SK-N-SH (cell line): ENCODE measurements at regions not wholly inside any gene's neighbourhood (a gene's known extent, or its start where the extent isn't known, plus 50 kb on each side); places are given as distances from the start of the nearest gene placed in this dataset.

Experiments used
- CTCF ChIA-PET: fragments of 300-600, 350-600 bp; formaldehyde crosslinking; extraction: SDS; loops from one replicate; lab custom pipeline; 2021; lab: Yijun Ruan, JAX
- POLR2A ChIA-PET: fragments of 350-600 bp; sonication (Branson Sonifier 250); formaldehyde crosslinking; extraction: SDS; loops from one replicate; lab custom pipeline; 2020; ENCODE audit warnings: antibody characterized with exemption, inconsistent platforms; lab: Yijun Ruan, JAX
- DNase-seq: peaks from one replicate; pipeline ENCODE4 v3.0.0; 2012
- H2AFZ ChIP-seq: fragments of 200-600 bp; sonication (generic); 2 replicates; pipeline ENCODE4 v1.8.1; 2016; ENCODE audit warnings: antibody characterized with exemption, mild to moderate bottlenecking, low read depth
- H3F3A ChIP-seq: fragments of 200-600 bp; sonication (generic); replicated peaks from 2 replicates; pipeline ENCODE3; 2016; ENCODE audit warnings: antibody characterized with exemption, mild to moderate bottlenecking; ENCODE audit not compliant: insufficient read depth
- H3K27ac ChIP-seq, 2 experiments: fragments of 200-500 bp in 1 of 2; fragments of 200-600 bp in 1 of 2; sonication (Bioruptor generic) in 1 of 2; sonication (generic), shearing (Covaris generic) in 1 of 2; 2 replicates each; pipeline versions ENCODE4 v1.5.1 to v1.6.1; 2014 to 2016; ENCODE audit warnings: low read depth in 2 of 2, inconsistent platforms in 1 of 2, low read length in 1 of 2, mild to moderate bottlenecking in 1 of 2, mixed read lengths in 1 of 2
- H3K27me3 ChIP-seq: fragments of 200-600 bp; sonication (generic), shearing (Covaris generic); 2 replicates; pipeline ENCODE4 v1.6.1; 2016; ENCODE audit warnings: mixed run types; ENCODE audit not compliant: insufficient read depth
- H3K36me3 ChIP-seq, 2 experiments: fragments of 200-500 bp in 1 of 2; fragments of 200-600 bp in 1 of 2; sonication (Bioruptor generic) in 1 of 2; sonication (generic) in 1 of 2; replicated peaks in 1 of 2; 2 replicates each; pipeline versions ENCODE3 to v1.5.1; 2014 to 2016; ENCODE audit warnings: low read length in 1 of 2, mild to moderate bottlenecking in 1 of 2; ENCODE audit not compliant: insufficient read depth in 2 of 2, control insufficient read depth in 1 of 2
- H3K4me1 ChIP-seq, 2 experiments: fragments of 200-500 bp in 1 of 2; fragments of 200-600 bp in 1 of 2; sonication (Bioruptor generic) in 1 of 2; sonication (generic), shearing (Covaris generic) in 1 of 2; 2 replicates each; pipeline versions ENCODE4 v1.5.1 to v1.6.1; 2014 to 2016; ENCODE audit warnings: low read depth in 1 of 2, low read length in 1 of 2, mixed run types in 1 of 2; ENCODE audit not compliant: insufficient read depth in 2 of 2, control insufficient read depth in 1 of 2
- H3K4me2 ChIP-seq: fragments of 200-600 bp; sonication (generic), shearing (Covaris generic); 2 replicates; pipeline ENCODE4 v1.6.1; 2017; ENCODE audit warnings: mixed run types
- H3K4me3 ChIP-seq, 2 experiments: fragments of 200-500 bp in 1 of 2; fragments of 200-600 bp in 1 of 2; sonication (Bioruptor generic) in 1 of 2; sonication (generic), shearing (Covaris generic) in 1 of 2; 2 replicates each; pipeline versions ENCODE4 v1.5.1 to v1.8.1; 2014 to 2016; ENCODE audit warnings: low read depth in 2 of 2, inconsistent platforms in 1 of 2, low read length in 1 of 2, mild to moderate bottlenecking in 1 of 2, mixed read lengths in 1 of 2, moderate library complexity in 1 of 2
- H3K79me2 ChIP-seq: fragments of 200-600 bp; sonication (generic); 2 replicates; pipeline ENCODE4 v1.8.1; 2017; ENCODE audit warnings: mild to moderate bottlenecking; ENCODE audit not compliant: insufficient read depth
- H3K9ac ChIP-seq: fragments of 200-600 bp; sonication (generic); 2 replicates; pipeline ENCODE4 v1.6.1; 2017; ENCODE audit warnings: mixed run types
- H3K9me2 ChIP-seq: fragments of 200-600 bp; sonication (generic); 2 replicates; pipeline ENCODE4 v1.6.1; 2017; ENCODE audit warnings: mixed run types
- H3K9me3 ChIP-seq: fragments of 200-600 bp; sonication (generic); 2 replicates; pipeline ENCODE4 v1.6.1; 2017; ENCODE audit warnings: mixed run types, mild to moderate bottlenecking, moderate library complexity
- H4K20me1 ChIP-seq: fragments of 200-600 bp; sonication (generic); 2 replicates; pipeline ENCODE4 v1.6.1; 2017; ENCODE audit warnings: mild to moderate bottlenecking, mixed run types; ENCODE audit not compliant: insufficient read depth
- CHD2 ChIP-seq: fragments of 150-350 bp; IDR thresholded peaks from 2 replicates; pipeline ENCODE4 v1.6.1; 2018; ENCODE audit warnings: low read length; ENCODE audit not compliant: partially characterized antibody
- CTCF ChIP-seq: fragments of 200-600 bp; sonication (generic); IDR thresholded peaks from 2 replicates; pipeline ENCODE4 v1.6.1; 2017; ENCODE audit warnings: antibody characterized with exemption, mild to moderate bottlenecking, moderate library complexity
- EP300 ChIP-seq, 2 experiments: IDR thresholded peaks; 2 replicates each; pipeline versions ENCODE4 v1.4.0 to v1.6.1; 2012; ENCODE audit warnings: borderline replicate concordance in 1 of 2, low read depth in 1 of 2, low read length in 1 of 2
- FOSL2 ChIP-seq: IDR thresholded peaks from 2 replicates; pipeline ENCODE4 v1.4.0; 2012; ENCODE audit warnings: low read depth, mild to moderate bottlenecking, moderate library complexity, borderline replicate concordance
- GABPA ChIP-seq: IDR thresholded peaks from 2 replicates; pipeline ENCODE4 v1.4.0; 2012; ENCODE audit warnings: low read depth, mild to moderate bottlenecking
- GATA2 ChIP-seq: sonication (generic); formaldehyde crosslinking; IDR thresholded peaks from 2 replicates; pipeline ENCODE4 v1.5.0; 2020; ENCODE audit warnings: mild to moderate bottlenecking, missing genetic modification reagents
- IRF3 ChIP-seq: fragments of 150-350 bp; IDR thresholded peaks from 2 replicates; pipeline ENCODE4 v1.6.1; 2016; ENCODE audit warnings: mild to moderate bottlenecking, low read depth, low read length
- JUND ChIP-seq: IDR thresholded peaks from 2 replicates; pipeline ENCODE4 v1.4.0; 2012
- MAX ChIP-seq: IDR thresholded peaks from 2 replicates; pipeline ENCODE4 v1.4.0; 2012; ENCODE audit warnings: low read depth
- MEF2A ChIP-seq: IDR thresholded peaks from 2 replicates; pipeline ENCODE4 v1.4.0; 2012; ENCODE audit warnings: low read depth, borderline replicate concordance
- NFIC ChIP-seq: IDR thresholded peaks from 2 replicates; pipeline ENCODE4 v1.4.0; 2012; ENCODE audit warnings: borderline replicate concordance
- PBX3 ChIP-seq: IDR thresholded peaks from 2 replicates; pipeline ENCODE4; 2012
- POLR2AphosphoS5 ChIP-seq: IDR thresholded peaks from 2 replicates; pipeline ENCODE4 v1.6.1; 2012; ENCODE audit warnings: low read depth, low read length
- RAD21 ChIP-seq: IDR thresholded peaks from 2 replicates; pipeline ENCODE4 v1.6.1; 2012; ENCODE audit warnings: mild to moderate bottlenecking, low read length
- RCOR1 ChIP-seq: fragments of 150-350 bp; IDR thresholded peaks from 2 replicates; pipeline ENCODE4 v1.6.1; 2017; ENCODE audit warnings: antibody characterized with exemption, low read length
- RFX5 ChIP-seq: IDR thresholded peaks from 2 replicates; pipeline ENCODE4 v1.6.1; 2012; ENCODE audit warnings: mild to moderate bottlenecking, improper control_type of control experiment, low read length
- SIN3A ChIP-seq: IDR thresholded peaks from 2 replicates; pipeline ENCODE4 v1.6.1; 2012; ENCODE audit warnings: low read depth, mild to moderate bottlenecking, low read length, moderate library complexity, borderline replicate concordance
- SMC3 ChIP-seq: IDR thresholded peaks from 2 replicates; pipeline ENCODE4 v1.6.1; 2012; ENCODE audit warnings: low read depth, low read length, improper control_type of control experiment
- TAF1 ChIP-seq: IDR thresholded peaks from 2 replicates; pipeline ENCODE4 v1.6.1; 2012; ENCODE audit warnings: low read depth, mild to moderate bottlenecking, low read length, moderate library complexity, borderline replicate concordance
- TEAD4 ChIP-seq: IDR thresholded peaks from 2 replicates; pipeline ENCODE4 v1.4.0; 2012; ENCODE audit warnings: mild to moderate bottlenecking, borderline replicate concordance; ENCODE audit not compliant: insufficient read depth
- WGBS: methylation state at CpG from one replicate; pipeline ENCODE4 v1.1.6; 2017; ENCODE audit warnings: low lambda C conversion rate; 5-methylcytosine and 5-hydroxymethylcytosine counted together

- no peak overlapping the region for H2AFZ ChIP-seq
- ChIA-PET POLR2A (no interaction called here), CTCF (no interaction called here)
- no peak overlapping the region for H3K4me3 ChIP-seq
- H3F3A ChIP-seq: no peaks in the 10 kb centered on the region
- H3K4me1 ChIP-seq: peaks cover 0 to 11% of the 10 kb centered on the region in 2 experiments; a peak in 2 of 4 replicates
- H3K27me3 ChIP-seq: no peaks in the 10 kb centered on the region
- no peak overlapping the region for H3K9ac ChIP-seq
- TF ChIP-seq MEF2A (no peak), JUND (no peak), TAF1 (no peak)
- no peak overlapping the region for H3K27ac ChIP-seq
- H3K4me2 ChIP-seq: no peak overlapping the region
- no peak for DNase-seq
- H3K79me2 ChIP-seq: no peaks in the 10 kb centered on the region
- H3K36me3 ChIP-seq: no peaks in the 10 kb centered on the region
- H3K9me3 ChIP-seq: 0 out of 2 replicates have a peak, but pooled peaks cover 1% of the 10 kb centered on the region
- H4K20me1 ChIP-seq: no peaks in the 10 kb centered on the region
- WGBS: 100% methylated on average over 1 of the region's 1 CpG
- H3K9me2 ChIP-seq: no peaks in the 10 kb centered on the region
These were observed 146.4 kb upstream of the PFN2 start for GRCh38 chr3:150117076-150117475.

GRCh38 chr3:150116196-150116595 lies 145.5 kb upstream of the PFN2 start:
- 64% methylated on average over 4 of the region's 4 CpGs for WGBS
- Histone ChIP-seq H3F3A (no peaks in the 10 kb centered on the region), H3K9ac (no peak overlapping the region), H2AFZ (no peak overlapping the region), H3K27me3 (no peaks in the 10 kb centered on the region), H3K79me2 (no peaks in the 10 kb centered on the region), H3K4me2 (no peak overlapping the region), H3K9me3 (no peaks in the 10 kb centered on the region), H3K4me3 (no peak overlapping the region), H3K4me1 (peaks cover 0 to 11% of the 10 kb centered on the region in 2 experiments; a peak in 2 of 4 replicates), H3K27ac (no peak overlapping the region), H3K9me2 (no peaks in the 10 kb centered on the region), H4K20me1 (no peaks in the 10 kb centered on the region), H3K36me3 (no peaks in the 10 kb centered on the region)
- DNase-seq: no peak
- TF ChIP-seq GATA2 (CRISPR knock-in tag) (no peak), MEF2A (no peak), IRF3 (no peak), RFX5 (no peak), TEAD4 (no peak), RCOR1 (no peak), MAX (no peak), CHD2 (no peak), NFIC (no peak), SMC3 (no peak), GABPA (no peak), FOSL2 (no peak), PBX3 (no peak), POLR2AphosphoS5 (no peak), SIN3A (no peak), RAD21 (no peak), EP300 (IDR thresholded peaks at IDR 0.05; ENCODE audit: borderline replicate concordance in 1 of 2, low read depth in 1 of 2, low read length in 1 of 2) (no peak), CTCF (no peak)
- POLR2A ChIA-PET: no interaction called here
- CTCF ChIA-PET: interaction anchor here (0.7 kb wide), 1 partner anchor 22 kb away, joined by 3 read pairs; no protein-coding TSS in a partner anchor
